Duodenal mucosa (tissue), 2 donors: ENCODE measurements at regions not wholly inside any gene's neighbourhood (a gene's known extent, or its start where the extent isn't known, plus 50 kb on each side); places are given as distances from the start of the nearest gene placed in this dataset.

Experiments used
- H3K27ac ChIP-seq: one replicate; pipeline ENCODE4 v1.7.0; 2013; ENCODE audit warnings: low read depth, low read length
- H3K27me3 ChIP-seq, 2 donors: one replicate each; pipeline ENCODE4 v1.7.0; 2013; ENCODE audit warnings: low read length in 2 of 2, control low read depth in 1 of 2; ENCODE audit not compliant: insufficient read depth in 2 of 2, control insufficient read depth in 1 of 2
- H3K36me3 ChIP-seq, 2 donors: one replicate each; pipeline ENCODE4 v1.7.0; 2013; ENCODE audit warnings: low read length in 2 of 2, control low read depth in 1 of 2; ENCODE audit not compliant: insufficient read depth in 2 of 2, control insufficient read depth in 1 of 2
- H3K4me1 ChIP-seq, 2 donors: one replicate each; pipeline ENCODE4 v1.7.0; 2013; ENCODE audit warnings: low read length in 2 of 2, control low read depth in 1 of 2; ENCODE audit not compliant: insufficient read depth in 2 of 2, control insufficient read depth in 1 of 2
- H3K4me3 ChIP-seq, 2 donors: one replicate each; pipeline ENCODE4 v1.7.0; 2013; ENCODE audit warnings: low read length in 2 of 2, low read depth in 1 of 2
- H3K9ac ChIP-seq, 2 donors: one replicate each; pipeline ENCODE4 v1.7.0; 2013; ENCODE audit warnings: low read length in 2 of 2, low read depth in 1 of 2
- H3K9me3 ChIP-seq, 2 donors: one replicate each; pipeline ENCODE4 v1.7.0; 2013; ENCODE audit warnings: low read length in 2 of 2, control low read depth in 1 of 2; ENCODE audit not compliant: control insufficient read depth in 1 of 2

DNA sequence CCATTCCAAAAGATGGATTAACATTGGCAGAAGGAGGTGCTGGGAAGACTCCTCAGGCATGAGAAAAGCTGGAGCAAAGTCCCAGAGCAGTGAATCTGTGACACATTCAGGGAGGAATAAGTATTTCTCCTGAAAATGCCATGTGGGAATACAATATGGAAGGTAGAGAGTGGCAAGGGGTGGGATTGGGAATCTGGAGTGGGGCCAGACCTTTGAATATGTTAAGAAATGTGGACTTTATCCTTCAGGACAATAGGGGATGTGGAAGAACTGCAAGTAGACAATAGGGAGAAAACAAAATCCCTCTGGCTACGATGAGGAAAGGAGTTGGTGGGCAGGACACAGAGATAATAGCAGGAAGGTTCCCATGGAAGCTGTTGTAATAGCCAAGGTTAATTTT is 305.6 kb upstream of the TGFBR2 start:
- H3K9me3 ChIP-seq: no peaks in the 10 kb centered on the region
- no peaks in the 10 kb centered on the region for H3K36me3 ChIP-seq
- no peak overlapping the region for H3K27ac ChIP-seq
- no peak overlapping the region for H3K9ac ChIP-seq
- no peak overlapping the region for H3K4me3 ChIP-seq
- no peaks in the 10 kb centered on the region for H3K27me3 ChIP-seq
- H3K4me1 ChIP-seq: no peaks in the 10 kb centered on the region

GRCh38 chr3:30302027-30302426 is 304.4 kb upstream of the TGFBR2 start:
- Histone ChIP-seq H3K4me1 (no peaks in the 10 kb centered on the region), H3K27ac (no peak overlapping the region), H3K36me3 (no peaks in the 10 kb centered on the region), H3K9ac (no peak overlapping the region), H3K9me3 (no peaks in the 10 kb centered on the region), H3K27me3 (no peaks in the 10 kb centered on the region), H3K4me3 (no peak overlapping the region)

- H3K27me3 ChIP-seq: no peaks in the 10 kb centered on the region
- no peaks in the 10 kb centered on the region for H3K9me3 ChIP-seq
- H3K36me3 ChIP-seq: no peaks in the 10 kb centered on the region
Measured at GRCh38 chr3:30303770-30304169, 302.6 kb upstream of the TGFBR2 start.

GRCh38 chr3:30305021-30305420 is 301.4 kb upstream of the TGFBR2 start:
- Histone ChIP-seq H3K9me3 (no peaks in the 10 kb centered on the region), H3K4me3 (no peak overlapping the region), H3K9ac (no peak overlapping the region), H3K27ac (no peak overlapping the region), H3K4me1 (peaks cover 0 to 6% of the 10 kb centered on the region in 2 donors), H3K36me3 (no peaks in the 10 kb centered on the region), H3K27me3 (no peaks in the 10 kb centered on the region)

More at GRCh38 chr3:30303770-30304169, 302.6 kb upstream of the TGFBR2 start:
- Histone ChIP-seq H3K27ac (no peak overlapping the region), H3K4me3 (no peak overlapping the region), H3K4me1 (peaks cover 0 to 6% of the 10 kb centered on the region in 2 donors), H3K9ac (no peak overlapping the region)

DNA sequence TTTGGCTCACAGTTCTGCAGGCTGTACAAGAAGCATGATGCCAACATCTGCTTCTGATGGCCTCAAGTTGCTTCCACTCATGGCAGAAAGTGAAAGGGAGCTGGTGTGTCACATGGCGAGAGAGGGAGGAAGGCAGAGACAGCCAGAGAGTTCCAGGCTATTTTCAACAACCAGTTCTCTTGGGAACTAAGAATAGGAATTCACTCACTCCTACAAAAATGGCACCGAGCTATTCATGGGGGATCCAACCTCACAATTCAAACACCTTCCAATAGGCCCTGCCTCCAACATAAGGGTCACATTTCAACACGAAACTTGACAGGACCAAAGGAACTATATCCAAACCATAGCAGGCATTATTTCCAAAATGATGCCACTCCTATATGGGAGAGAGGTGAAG is 299.5 kb upstream of the TGFBR2 start:
- Histone ChIP-seq H3K4me3 (no peak overlapping the region), H3K27ac (no peak overlapping the region), H3K27me3 (no peaks in the 10 kb centered on the region), H3K9ac (no peak overlapping the region), H3K36me3 (no peaks in the 10 kb centered on the region), H3K4me1 (peaks cover 0 to 6% of the 10 kb centered on the region in 2 donors), H3K9me3 (no peaks in the 10 kb centered on the region)

DNA sequence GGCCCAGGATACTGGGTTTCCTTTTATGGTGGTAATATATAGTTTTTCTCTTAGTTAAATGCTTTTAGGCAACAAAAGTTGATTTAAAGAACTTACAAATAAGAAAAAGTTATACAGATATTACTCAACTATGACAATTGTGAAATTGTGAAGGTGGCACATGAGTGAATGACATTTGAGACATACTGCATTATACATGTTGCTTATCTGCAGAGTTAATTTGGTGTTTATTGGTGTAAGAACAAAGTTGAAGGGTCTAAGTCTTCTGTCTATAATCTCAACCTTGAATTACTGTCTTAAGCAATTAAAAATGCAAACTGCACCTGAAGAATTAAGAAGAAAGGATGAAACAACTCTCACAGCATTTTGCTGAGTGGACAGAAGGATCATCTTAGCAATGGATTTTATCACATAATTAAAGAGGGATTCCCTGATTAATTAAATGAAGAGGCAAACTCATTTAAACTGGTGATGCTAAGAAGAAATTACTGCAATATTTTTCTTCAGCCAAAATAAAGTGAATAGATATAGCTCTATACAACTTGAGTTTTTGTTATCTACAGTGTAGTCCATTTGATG is 298.9 kb upstream of the TGFBR2 start:
- Histone ChIP-seq H3K4me3 (no peak overlapping the region), H3K9me3 (no peaks in the 10 kb centered on the region), H3K36me3 (no peaks in the 10 kb centered on the region), H3K27ac (no peak overlapping the region), H3K4me1 (peaks cover 0 to 6% of the 10 kb centered on the region in 2 donors), H3K9ac (no peak overlapping the region), H3K27me3 (no peaks in the 10 kb centered on the region)

DNA sequence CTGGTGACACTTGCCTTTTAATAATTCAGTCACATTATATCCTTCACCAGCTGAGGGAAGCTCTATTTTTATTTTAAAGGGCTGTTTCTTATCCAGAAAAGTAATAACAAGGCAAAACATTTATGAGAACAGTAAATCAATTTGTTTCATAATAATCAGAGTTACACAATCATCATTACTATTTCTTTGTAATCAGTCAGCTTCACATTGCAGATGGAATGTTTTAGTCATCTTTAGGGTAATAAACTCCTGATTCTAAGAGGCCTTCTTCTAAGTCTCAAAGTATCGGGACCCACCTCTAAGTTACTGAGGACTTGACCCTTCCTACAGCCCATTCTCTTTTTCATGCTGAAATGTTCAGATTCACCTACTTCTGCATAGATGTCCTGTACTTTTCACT is 298.3 kb upstream of the TGFBR2 start:
- Histone ChIP-seq H3K4me3 (no peak overlapping the region), H3K27me3 (no peaks in the 10 kb centered on the region), H3K9ac (no peak overlapping the region), H3K9me3 (no peaks in the 10 kb centered on the region), H3K36me3 (no peaks in the 10 kb centered on the region), H3K27ac (no peak overlapping the region), H3K4me1 (peaks cover 0 to 6% of the 10 kb centered on the region in 2 donors)

DNA sequence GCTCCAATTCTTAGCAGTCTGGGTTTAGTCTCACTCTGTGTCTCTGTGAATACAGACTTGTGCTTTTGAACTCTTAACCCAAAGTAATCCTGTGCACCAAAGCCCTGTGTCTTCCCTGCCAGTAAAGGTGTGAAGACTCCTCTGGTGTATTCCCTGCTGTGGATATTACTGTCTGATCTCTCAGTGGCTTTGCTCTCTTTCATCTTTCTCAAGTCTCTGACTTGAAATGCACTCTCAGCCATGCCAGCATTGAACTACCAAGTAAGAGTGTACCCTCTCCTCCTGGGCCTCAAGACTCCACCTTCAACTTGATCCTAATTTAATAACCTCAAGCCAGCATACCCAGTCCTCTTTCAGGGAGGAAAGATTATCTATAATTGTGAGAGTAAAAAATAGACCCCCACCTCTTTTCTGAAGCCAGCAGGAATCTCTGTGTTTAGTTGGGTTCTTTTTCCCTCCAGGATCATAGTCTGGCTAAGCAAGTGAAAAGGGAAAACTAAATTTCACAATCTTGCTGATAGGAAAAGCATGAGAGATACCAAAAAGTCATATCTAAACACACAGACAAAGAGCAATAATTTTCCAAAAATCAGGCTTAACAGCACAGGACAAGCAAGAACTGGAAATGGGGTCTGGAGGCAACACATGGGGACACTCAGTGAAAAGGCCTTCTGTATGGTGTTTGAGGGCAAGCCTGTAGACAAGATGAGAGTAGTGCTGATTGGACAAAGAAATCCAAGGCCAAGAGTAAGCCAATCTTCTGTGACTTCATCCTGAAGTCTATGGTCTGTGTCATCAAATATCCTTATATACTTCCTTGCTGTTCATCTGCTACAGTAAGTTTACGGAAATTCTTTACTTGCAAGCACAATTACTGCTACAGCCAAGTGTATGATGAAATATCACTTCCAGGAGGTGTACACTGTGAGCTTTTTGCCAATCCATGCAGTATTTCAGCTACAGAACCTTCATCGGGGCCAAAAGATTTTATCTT is 296.1 kb upstream of the TGFBR2 start:
- Histone ChIP-seq H3K36me3 (no peaks in the 10 kb centered on the region), H3K9me3 (no peaks in the 10 kb centered on the region), H3K9ac (no peak overlapping the region), H3K4me3 (no peak overlapping the region), H3K27ac (no peak overlapping the region), H3K27me3 (no peaks in the 10 kb centered on the region), H3K4me1 (peaks cover 0 to 6% of the 10 kb centered on the region in 2 donors)

DNA sequence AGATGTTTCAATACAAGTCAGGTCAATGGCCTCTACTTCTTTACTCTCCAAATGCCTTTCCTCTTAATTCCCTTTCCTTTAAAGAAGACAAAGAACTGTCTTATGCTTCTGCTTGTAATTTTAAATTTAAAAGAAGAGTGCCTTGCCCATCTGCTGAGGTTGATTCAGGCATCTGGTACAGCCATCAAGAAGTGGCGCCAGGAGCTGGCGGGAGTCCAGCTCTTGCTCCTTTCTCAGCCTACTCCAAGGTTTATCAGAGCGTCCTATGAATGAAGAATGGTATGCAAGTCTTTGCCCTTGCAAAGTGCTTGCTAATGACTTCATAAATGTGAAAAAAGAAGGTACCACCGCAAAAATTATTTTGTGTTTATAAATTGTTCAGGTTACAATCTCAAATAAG is 294.6 kb upstream of the TGFBR2 start:
- Histone ChIP-seq H3K4me1 (peaks cover 0 to 6% of the 10 kb centered on the region in 2 donors), H3K9me3 (no peaks in the 10 kb centered on the region), H3K27ac (no peak overlapping the region), H3K9ac (no peak overlapping the region), H3K36me3 (no peaks in the 10 kb centered on the region), H3K27me3 (no peaks in the 10 kb centered on the region), H3K4me3 (no peak overlapping the region)

- Histone ChIP-seq H3K9me3 (no peaks in the 10 kb centered on the region), H3K9ac (no peak overlapping the region), H3K36me3 (no peaks in the 10 kb centered on the region), H3K27me3 (no peaks in the 10 kb centered on the region), H3K4me3 (no peak overlapping the region), H3K4me1 (no peaks in the 10 kb centered on the region), H3K27ac (no peak overlapping the region)
Measured at GRCh38 chr3:30313840-30314239, 292.6 kb upstream of the TGFBR2 start.
